ENCODE measurements at regions not wholly inside any gene's neighbourhood (a gene's known extent, or its start where the extent isn't known, plus 50 kb on each side); places are given as distances from the start of the nearest gene placed in this dataset.

- TF ChIP-seq, protein P1, sequence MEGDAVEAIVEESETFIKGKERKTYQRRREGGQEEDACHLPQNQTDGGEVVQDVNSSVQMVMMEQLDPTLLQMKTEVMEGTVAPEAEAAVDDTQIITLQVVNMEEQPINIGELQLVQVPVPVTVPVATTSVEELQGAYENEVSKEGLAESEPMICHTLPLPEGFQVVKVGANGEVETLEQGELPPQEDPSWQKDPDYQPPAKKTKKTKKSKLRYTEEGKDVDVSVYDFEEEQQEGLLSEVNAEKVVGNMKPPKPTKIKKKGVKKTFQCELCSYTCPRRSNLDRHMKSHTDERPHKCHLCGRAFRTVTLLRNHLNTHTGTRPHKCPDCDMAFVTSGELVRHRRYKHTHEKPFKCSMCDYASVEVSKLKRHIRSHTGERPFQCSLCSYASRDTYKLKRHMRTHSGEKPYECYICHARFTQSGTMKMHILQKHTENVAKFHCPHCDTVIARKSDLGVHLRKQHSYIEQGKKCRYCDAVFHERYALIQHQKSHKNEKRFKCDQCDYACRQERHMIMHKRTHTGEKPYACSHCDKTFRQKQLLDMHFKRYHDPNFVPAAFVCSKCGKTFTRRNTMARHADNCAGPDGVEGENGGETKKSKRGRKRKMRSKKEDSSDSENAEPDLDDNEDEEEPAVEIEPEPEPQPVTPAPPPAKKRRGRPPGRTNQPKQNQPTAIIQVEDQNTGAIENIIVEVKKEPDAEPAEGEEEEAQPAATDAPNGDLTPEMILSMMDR (IDR thresholded peaks at IDR 0.05; ENCODE audit: insufficient read depth, low read length): no peak
- TF ChIP-seq POLR2AphosphoS5 (IDR thresholded peaks at IDR 0.05; ENCODE audit: low read depth) (no peak), REST (IDR thresholded peaks at IDR 0.05; ENCODE audit: insufficient replicate concordance, low read depth) (no peak), SPI1 (IDR thresholded peaks at IDR 0.05; ENCODE audit: borderline replicate concordance, low read depth) (no peak), GABPA (IDR thresholded peaks at IDR 0.05; ENCODE audit: low read depth) (no peak)
These were observed 291.0 kb downstream of the NSG2 start for GRCh38 chr5:174336479-174336878.
